HG03108 (cell line): ENCODE measurements at regions not wholly inside any gene's neighbourhood (a gene's known extent, or its start where the extent isn't known, plus 50 kb on each side); places are given as distances from the start of the nearest gene placed in this dataset.
A peak's percentile ranks its signal among the peaks of the same experiment; 100 is the strongest.

Experiments
- ATAC-seq: cut with Tn5 transposase; IDR thresholded peaks from one replicate; pipeline ENCODE4 v1.9.1; 2021; ENCODE audit warnings: moderate library complexity; ENCODE audit not compliant: unreplicated experiment

GRCh38 chrX:6783912-6784311 is 249.0 kb upstream of the VCX3A start:
- ATAC-seq, result no peak

GRCh38 chrX:6782831-6783230 is 247.9 kb upstream of the VCX3A start:
- no peak for ATAC-seq

- no peak for ATAC-seq
Measured at GRCh38 chrX:6778544-6779503, 243.9 kb upstream of the VCX3A start.

GRCh38 chrX:6777238-6778002 is 242.5 kb upstream of the VCX3A start:
- peak; percentile 70 for ATAC-seq

GRCh38 chrX:6770936-6771335 is 236.0 kb upstream of the VCX3A start:
- ATAC-seq, result no peak

- ATAC-seq, result no peak
Measured at GRCh38 chrX:6768881-6769280, 234.0 kb upstream of the VCX3A start.

- ATAC-seq, result no peak
Measured at GRCh38 chrX:6761251-6761650, 226.3 kb upstream of the VCX3A start.

GRCh38 chrX:6759655-6760375 is 224.9 kb upstream of the VCX3A start:
- no peak for ATAC-seq

GRCh38 chrX:6758234-6758633 is 223.3 kb upstream of the VCX3A start:
- ATAC-seq, result no peak

- ATAC-seq, result no peak
Measured at GRCh38 chrX:6757631-6758030, 222.7 kb upstream of the VCX3A start.

- no peak for ATAC-seq
Measured at GRCh38 chrX:6748595-6748994, 213.7 kb upstream of the VCX3A start.

- peak; percentile 96 for ATAC-seq
Measured at GRCh38 chrX:6738518-6739470, 203.9 kb upstream of the VCX3A start.

GRCh38 chrX:6734844-6735634 is 200.1 kb upstream of the VCX3A start:
- ATAC-seq, result no peak

- no peak for ATAC-seq
Measured at GRCh38 chrX:6732101-6732500, 197.2 kb upstream of the VCX3A start.

GRCh38 chrX:6729626-6730025 is 194.7 kb upstream of the VCX3A start:
- no peak for ATAC-seq

- no peak for ATAC-seq
Measured at GRCh38 chrX:6718766-6719165, 183.8 kb upstream of the VCX3A start.

GRCh38 chrX:6708676-6709380 is 173.9 kb upstream of the VCX3A start:
- no peak for ATAC-seq

GRCh38 chrX:6708041-6708440 is 173.1 kb upstream of the VCX3A start:
- no peak for ATAC-seq

- ATAC-seq, result no peak
Measured at GRCh38 chrX:6707497-6707896, 172.6 kb upstream of the VCX3A start.
